Medulla oblongata (tissue), 1 donor: ENCODE measurements at regions not wholly inside any gene's neighbourhood (a gene's known extent, or its start where the extent isn't known, plus 50 kb on each side); places are given as distances from the start of the nearest gene placed in this dataset.

Experiments used
- DNase-seq: peaks from one replicate; pipeline ENCODE4 v3.0.0-alpha.2; 2015; ENCODE audit errors: extremely low spot score

GRCh38 chr7:33701189-33701740, 204.1 kb upstream of the BMPER start:
- no peak for DNase-seq

- no peak for DNase-seq
Measured at GRCh38 chr7:33701927-33702326, 203.4 kb upstream of the BMPER start.

- DNase-seq = no peak
Measured at GRCh38 chr7:33702514-33703054, 202.8 kb upstream of the BMPER start.

- DNase-seq = no peak
Measured at GRCh38 chr7:33705333-33705833, 200.0 kb upstream of the BMPER start.

- DNase-seq = no peak
Measured at GRCh38 chr7:33706186-33706585, 199.2 kb upstream of the BMPER start.

- no peak for DNase-seq
Measured at GRCh38 chr7:33706771-33707200, 198.6 kb upstream of the BMPER start.

GRCh38 chr7:33707427-33707826, 197.9 kb upstream of the BMPER start:
- no peak for DNase-seq

- DNase-seq = no peak
Measured at GRCh38 chr7:33710608-33711007, 194.7 kb upstream of the BMPER start.

- DNase-seq = no peak
Measured at GRCh38 chr7:33711231-33712019, 193.9 kb upstream of the BMPER start.

- no peak for DNase-seq
Measured at GRCh38 chr7:33712020-33712414, 193.3 kb upstream of the BMPER start.

- DNase-seq = no peak
Measured at GRCh38 chr7:33714208-33714607, 191.1 kb upstream of the BMPER start.

- peak; percentile 17 for DNase-seq
Measured at GRCh38 chr7:33716581-33717477, 188.5 kb upstream of the BMPER start.

- peak; percentile 57 for DNase-seq
Measured at GRCh38 chr7:33719059-33719581, 186.2 kb upstream of the BMPER start.

GRCh38 chr7:33720139-33720538, 185.2 kb upstream of the BMPER start:
- DNase-seq = no peak

- DNase-seq = no peak
Measured at GRCh38 chr7:33720870-33721269, 184.5 kb upstream of the BMPER start.

GRCh38 chr7:33721895-33722294, 183.4 kb upstream of the BMPER start:
- DNase-seq = no peak

GRCh38 chr7:33722383-33723101, 182.8 kb upstream of the BMPER start:
- DNase-seq = no peak

- no peak for DNase-seq
Measured at GRCh38 chr7:33724201-33724600, 181.1 kb upstream of the BMPER start.

GRCh38 chr7:33725111-33726025, 180.0 kb upstream of the BMPER start:
- DNase-seq = no peak

GRCh38 chr7:33726582-33726981, 178.8 kb upstream of the BMPER start:
- no peak for DNase-seq
